Retina (tissue), 1 donor: ENCODE measurements at regions not wholly inside any gene's neighbourhood (a gene's known extent, or its start where the extent isn't known, plus 50 kb on each side); places are given as distances from the start of the nearest gene placed in this dataset.

Experiments
- DNase-seq: peaks from one replicate; pipeline ENCODE4 v3.0.0-alpha.2; 2016

DNA sequence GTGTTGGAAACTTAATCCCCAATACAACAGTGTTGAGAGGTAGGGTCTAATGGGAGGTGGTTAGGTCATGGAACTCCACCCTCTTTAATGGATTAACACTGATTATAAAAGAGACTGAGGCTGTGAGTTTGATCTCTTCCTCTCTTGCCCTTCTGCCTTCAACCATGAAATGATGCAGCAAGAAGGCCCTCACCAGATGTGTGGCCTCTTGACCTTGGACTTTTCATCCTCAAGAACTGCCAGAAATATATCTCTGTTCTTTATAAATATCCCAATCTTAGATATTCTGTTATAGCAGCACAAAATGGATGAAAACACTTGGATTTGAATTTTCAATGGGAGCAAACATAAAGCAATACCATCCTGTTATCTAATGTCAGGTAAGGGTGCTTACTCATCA is 67.6 kb downstream of the NMUR2 start:
- no peak for DNase-seq

DNA sequence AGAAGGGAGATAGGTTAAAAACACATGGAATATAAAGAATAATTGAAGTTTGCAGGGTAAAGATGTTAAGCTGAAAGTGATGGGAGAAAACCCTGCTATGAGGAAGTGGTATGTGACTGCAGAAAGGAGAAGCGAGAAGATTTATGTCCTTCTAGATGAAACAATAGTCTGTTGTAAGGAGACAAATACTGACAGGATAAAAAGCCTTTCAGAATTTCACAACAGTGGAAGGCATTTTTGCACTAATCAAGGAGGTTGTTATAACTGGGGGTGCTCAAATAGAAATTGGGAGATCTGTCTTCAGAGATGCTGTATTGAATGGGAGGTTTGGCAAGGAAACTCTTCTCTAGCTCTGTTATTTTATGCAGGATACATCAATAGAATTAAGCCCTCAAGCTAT is 69.6 kb downstream of the NMUR2 start:
- no peak for DNase-seq

DNA sequence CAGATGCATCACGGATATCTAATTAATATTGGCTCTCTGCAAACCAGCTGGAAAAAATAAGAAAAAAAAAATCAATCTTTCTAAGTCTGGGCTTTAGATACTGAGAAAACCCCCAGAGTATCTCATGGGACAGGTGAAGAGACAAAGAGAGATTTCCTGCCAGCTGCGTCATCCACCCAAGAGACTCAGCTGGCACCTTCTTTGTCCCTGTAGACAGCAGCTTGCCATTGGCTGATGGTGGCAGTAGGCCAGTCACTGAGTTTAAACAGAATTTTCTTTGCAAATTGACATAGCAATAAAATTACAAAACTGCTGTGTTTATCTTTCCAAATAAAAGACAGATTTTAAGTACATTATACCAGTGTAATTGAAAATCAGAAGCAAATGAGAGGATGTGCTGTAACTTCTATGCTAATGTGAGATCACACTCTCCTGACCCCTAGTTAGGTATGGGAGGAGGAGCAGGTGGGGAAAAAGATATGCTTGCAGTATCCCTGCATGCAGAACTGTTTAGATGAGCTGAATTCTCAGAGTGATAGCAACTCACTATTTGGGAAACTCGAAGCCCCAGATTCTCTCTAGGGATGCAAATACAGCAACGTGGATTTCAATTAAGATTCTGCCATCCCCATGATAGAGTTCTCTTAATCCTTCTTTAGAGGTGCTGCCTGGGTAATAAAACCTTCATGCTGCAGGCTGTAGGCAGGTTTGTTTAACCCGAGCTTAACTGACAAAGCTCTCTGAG is 72.2 kb downstream of the NMUR2 start:
- DNase-seq: no peak

DNA sequence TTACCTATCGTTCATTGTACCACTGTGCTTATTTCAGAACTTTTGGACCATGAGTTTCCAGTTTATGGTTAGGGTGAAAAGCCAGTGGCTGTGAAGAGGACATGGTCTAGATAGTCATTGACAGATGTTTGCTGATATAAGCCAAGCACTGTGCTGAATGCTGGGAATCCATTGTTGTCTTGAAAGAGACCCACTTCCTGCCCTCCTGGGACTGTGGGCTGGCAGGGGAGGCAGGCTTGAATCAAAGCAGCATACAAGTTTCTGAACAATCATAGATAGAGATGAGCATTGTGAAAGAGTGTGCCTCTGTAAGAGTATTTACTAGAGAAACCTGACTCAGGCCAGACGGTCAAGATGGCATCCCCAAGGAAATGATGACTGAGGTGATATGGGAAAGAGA is 73.4 kb downstream of the NMUR2 start:
- no peak for DNase-seq

DNA sequence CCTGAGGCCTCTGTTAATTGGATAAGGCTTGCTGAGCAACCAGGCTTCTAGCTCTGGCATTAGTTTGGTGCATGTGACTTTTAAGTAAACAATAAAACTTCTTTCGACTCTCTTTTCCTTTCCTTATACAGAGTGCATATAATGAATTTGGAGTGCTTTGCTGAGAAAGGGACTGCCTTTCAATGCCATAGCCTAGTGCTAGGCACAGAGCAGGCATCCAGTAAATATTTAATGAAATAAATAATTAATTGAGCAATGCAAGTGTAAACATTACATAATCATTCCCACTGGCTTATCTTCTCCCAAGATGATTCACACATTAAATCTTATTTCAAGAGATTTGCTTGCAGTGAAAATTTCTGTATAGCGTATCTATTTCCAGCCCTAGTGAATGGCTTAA is 74.1 kb downstream of the NMUR2 start:
- DNase-seq: no peak

DNA sequence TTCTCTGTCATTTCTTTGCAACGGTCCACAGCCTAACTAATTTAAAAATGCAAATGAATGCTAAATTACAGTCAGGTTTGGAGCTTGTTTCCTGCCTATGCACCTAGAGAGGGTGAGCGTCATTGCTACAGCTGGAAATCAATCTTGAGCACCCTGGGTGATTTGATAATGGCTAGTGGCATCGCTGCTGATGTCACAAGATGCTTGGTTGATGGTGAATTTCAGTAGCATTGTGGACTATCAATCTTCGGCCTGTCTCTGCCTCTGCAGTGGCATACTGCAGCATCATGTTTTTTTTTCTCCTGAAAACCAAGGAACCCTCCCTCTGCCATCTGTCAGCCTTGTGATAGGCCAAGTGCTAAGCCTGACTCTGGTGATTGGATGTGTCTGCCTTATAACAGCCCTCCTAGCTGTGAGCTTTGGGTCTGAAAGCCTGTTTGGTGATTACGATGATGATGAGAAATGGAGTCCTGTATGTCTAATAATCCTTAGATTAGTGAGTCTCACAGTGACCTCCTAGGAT is 75.3 kb downstream of the NMUR2 start:
- no peak for DNase-seq

DNA sequence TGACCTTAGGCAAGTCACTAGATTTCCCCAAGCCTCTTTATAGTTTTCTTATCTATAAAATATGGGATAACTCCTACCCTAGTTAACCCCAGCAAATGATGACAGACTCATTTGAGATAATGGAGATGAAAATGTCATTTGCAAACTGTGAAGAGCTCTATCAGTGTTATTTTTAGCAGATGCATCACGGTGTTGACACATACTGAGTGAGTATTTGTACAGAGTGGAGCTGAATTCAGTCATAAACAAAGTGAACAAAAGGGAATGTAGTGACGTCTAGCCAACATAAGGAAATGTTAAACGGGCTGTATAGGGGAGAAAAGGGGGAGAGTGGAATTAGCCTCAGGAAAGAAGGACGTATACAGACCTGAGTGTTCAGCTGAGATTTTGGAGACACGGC is 75.9 kb downstream of the NMUR2 start:
- no peak for DNase-seq

DNA sequence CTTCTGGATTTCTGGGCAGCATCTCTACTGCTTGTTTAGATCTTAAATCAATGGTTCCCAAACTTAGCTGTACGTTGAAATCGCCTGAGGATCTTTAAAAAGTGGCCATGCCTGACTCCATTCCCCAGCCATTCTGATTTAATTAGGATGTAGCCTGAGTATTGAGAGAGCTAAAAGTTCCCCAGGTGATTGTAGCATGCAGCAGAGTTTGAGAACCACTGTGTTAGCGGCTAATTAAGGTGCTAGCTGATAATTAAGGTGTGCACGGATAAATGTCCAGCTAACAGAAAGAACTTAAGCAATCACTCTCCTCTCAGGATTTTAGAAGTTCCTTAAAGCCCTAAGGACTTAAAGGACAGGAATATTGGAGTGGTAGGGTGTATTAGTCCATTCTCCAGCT is 89.1 kb downstream of the NMUR2 start:
- no peak for DNase-seq

DNA sequence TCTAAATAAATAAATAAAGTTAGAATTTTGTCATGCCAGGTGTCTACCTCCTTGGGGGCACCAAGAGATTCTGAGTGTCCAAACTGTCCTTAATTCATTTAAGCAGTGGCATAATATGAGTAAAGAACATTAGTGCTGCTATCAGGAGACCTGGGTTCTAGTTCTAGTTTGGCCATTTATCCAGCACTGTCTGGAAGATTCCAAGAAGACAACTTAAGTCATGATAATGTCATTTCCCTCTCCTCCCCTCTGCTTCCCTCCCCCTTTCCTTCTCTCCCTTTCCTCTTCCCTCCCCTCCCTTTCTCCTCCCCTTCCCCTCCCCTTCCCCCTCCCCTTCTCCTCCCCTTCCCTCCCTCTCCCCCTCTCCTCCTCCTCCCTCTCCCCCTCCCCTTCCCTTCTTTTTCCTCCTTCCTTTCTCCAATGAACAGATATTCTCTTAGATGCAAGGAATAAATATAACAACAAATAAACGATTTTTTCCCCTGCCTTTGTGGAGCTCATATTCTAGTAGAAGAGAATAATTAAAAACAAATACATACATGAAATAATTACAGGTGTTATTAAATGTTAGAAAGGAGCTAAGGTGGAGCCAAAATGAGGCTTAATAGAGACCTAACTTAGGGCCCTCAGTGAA is 90.8 kb downstream of the NMUR2 start:
- no peak for DNase-seq

DNA sequence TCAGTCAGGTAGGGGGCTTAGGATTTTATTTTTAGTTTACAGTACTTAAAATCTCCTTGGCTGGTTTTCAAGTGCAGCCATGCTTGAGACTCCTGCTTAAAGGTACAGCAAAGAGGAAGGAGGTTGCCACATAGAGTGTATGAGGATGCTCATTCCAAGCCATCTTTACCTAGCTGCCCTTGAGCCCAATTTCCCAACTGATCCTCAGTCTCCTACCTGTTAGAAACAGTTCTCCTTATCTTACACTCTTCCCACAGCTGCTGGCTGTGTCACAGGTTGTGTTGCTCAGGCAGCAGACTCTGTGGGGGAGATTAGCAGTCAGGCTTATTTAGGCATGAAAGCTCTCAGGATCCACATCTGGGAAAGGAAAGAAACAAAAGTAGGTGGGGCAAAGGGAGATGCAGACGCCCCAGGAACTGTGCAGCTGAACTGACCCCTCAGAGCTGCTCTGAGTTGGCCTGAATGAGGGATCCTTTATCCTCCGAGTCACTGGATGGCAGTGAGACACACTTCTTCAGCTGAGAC is 95.1 kb downstream of the NMUR2 start:
- no peak for DNase-seq

DNA sequence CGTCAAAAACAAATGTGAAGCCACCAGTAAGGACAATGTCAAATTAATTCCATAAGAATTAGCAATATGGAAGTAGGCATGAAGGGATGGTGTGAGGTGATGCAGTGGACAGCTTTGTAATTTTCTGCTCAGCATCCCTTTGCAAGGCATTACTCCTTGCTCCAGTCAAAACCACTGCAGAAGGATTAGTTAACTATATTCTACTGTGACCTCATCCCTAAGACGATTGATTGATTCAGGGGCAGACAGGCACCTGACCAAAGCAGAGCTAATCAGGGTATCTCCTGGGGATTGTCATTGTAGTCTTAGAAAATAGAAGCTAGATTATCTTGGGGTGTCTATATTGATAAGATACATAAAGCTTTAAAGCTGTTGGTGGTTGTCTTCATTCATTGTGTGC is 98.7 kb downstream of the NMUR2 start:
- DNase-seq: no peak

DNA sequence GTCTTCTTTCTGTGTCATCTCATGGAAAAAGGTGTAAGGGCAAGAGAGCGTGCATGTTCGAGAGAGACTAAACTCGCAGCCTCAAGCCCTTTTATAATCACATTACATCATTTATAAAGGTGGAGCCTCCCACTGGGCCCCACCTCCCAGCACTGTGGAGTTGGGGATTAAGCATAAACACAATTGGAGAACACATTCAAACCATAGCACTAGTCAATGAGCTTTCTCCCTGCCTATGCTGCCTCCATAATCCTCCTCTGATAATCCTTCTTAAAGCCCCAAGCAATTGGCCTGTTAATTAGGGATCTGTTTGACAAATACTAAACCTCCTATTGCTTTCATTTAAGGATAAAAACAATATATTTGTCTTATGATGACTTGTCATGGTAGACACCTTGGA is 99.6 kb downstream of the NMUR2 start:
- no peak for DNase-seq

DNA sequence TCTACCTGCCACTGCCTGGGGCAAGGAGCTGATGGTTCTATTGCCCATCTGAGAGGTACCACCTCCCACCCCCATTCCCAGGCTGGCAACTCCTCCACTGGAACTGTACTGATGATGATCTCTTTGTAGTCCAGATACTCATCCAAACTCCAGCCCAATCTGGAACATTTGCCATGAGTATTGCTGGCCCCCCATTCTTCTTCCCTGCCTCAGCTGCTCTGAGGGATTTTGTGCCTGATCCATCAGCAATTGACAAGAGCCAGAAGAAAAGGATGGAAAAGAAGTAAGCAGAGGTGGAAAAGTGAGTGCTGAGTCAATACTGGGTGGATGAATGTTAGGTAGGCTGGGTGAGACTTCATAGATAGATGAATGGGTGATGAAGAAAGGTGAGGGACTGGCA is 101.2 kb downstream of the NMUR2 start:
- DNase-seq: no peak

DNA sequence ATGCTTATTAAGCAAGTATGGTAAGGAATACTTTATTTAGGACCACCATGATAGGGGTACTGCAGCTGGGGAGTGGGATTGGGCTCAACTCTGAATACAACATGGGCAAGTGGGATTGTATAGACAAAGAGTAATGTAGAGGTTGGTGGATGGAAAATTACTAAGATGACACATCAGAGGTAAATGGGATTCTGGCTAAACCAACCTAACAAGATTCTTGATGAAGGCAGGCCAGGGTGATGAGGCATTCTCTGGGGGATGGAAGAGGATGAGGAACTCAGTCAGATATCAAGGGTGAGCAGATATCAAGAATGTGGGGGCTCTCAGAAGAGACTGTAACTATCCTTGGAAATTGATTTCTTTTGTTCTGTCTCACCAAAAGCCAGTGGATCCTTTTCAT is 107.2 kb downstream of the NMUR2 start:
- DNase-seq: no peak

DNA sequence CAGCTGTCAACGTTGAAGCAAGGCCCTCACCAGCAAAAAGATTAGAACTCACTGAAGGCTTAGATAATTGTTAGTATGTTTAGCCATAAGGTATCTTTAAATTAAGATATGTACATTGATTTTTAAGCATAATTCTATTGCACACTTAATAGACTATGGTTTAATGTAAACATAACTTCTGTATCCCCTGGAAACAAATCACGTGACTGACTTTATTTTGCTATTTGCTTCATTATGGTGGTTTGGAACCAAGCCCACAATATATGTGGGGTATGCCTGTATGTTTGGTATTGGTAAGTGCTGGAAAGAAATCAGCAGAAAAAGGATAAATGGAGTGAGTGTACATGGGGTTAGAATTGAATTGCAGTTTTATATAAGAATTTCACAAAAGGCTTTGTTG is 111.9 kb downstream of the NMUR2 start:
- no peak for DNase-seq

DNA sequence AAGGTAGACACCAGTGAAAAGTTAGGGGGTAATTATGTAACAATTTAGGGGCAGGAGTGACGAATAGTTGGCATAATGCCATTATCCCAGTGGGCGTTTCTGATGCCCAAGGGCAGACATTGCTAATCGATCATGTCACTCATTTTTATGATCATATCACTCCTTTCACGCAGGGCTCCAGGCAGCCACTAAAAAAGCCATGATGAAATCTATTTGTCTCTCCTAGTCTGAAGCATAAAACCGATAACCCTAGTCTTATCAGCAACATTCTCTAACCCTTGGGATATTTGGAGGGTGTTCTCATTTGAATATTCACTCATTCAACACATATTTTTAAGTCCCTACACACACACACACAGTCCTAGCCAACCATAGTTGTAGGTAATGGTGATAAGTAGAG is 114.9 kb downstream of the NMUR2 start:
- no peak for DNase-seq

DNA sequence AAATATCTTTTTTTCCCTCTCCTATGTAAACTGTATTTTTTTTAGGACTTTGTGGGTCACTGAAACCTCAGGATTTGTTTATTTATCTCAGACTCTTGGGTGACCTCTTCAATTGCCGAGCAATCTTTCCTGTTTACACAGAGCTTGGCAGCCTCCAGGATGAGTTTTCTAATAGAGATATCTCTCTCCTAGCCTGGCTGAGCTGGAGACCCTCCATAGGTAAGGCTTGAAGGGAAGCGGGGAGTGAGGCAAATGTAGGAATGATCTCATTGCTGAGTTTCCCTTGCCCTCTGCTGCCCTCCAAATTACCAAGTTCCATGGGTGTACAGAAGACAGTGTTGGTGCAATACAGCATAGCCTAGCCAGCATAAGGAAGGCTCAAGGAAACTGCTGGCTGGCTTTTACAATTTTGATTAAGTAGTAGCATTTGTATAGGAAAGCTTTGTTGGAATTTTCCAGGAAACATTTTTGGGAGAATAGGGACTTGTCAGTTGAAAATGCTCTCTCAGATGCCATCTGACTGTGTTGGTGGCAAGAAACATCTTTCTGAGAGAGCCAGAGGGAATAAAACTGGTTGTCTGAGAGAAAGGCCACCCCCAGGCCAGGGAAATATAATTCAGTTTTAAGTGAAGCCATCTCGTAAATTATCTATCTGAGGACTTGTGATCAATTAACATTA is 116.0 kb downstream of the NMUR2 start:
- no peak for DNase-seq

DNA sequence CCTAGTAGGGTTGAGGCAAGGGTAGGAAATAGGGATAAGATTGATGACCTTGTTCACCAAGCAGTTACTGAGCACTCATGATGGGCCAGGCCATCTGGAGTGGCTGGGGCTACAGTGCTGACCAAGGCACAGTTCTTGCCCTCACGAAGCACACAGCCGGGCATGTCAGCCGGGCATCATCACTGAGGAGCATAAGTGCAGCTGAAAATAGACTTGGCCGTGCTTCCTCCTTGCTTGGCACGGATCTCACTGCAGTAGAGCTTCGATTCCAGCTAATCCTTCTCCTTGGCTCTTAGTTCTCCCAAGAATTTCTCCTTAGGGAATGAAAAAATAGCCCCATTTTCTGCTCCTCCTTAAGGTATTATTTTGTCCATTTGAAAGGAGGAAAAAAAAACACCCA is 116.6 kb downstream of the NMUR2 start:
- no peak for DNase-seq

DNA sequence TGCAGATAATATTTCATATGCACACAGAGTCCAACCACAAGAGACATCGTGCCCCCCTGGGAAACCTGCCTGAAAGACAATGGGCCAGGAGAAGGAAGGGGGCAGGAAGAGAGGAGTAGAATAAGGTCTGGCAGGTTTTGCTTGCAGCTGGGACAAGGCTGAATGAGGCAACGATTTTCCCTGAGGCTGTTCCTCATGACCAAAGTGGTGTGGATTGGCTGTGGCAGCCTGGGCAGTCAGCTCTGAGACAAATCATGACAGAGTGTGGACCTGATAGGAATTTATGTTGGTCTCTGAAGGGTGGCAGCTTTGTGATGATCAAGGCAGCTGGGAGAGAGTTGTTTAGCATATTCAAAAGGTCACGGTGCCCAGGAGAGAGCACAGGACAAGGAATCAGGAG is 119.3 kb downstream of the NMUR2 start:
- no peak for DNase-seq

DNA sequence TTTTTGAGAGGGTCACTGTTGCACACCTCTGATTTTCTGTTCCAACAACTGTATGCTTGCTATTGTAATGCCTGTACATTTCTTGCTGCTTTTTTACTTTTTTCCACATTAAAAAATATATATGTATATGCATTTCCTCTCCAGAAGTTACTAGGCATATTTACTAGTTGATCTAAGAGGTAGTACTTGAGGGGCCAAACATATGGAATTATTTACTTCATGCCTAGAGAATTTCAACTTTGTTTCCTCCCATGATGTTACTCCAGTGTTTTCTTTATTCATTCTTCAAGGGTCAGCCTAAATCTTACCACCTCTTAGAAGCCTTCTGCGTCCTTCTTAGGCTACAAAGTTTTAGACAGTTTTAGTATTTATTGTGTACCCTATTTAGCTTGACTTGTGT is 122.7 kb downstream of the NMUR2 start:
- no peak for DNase-seq

DNA sequence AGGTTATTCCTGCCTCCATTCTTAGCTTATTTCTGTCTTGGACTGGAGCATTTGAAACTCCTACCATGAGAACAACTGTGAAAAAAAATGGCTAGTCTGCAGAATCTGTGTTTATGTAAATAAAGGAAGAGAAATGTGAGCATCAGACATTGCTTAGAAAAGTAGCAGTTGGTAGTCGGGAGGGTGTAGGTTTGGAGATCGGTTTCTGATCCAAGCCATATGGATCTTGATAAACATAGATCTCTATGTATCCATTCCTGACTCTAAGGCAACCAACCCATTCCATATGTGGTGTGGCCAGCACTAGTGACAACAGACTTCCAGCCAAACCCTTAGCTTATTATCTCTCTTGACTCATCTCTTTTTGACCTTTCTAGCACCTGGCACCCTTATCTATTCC is 127.1 kb downstream of the NMUR2 start:
- no peak for DNase-seq

DNA sequence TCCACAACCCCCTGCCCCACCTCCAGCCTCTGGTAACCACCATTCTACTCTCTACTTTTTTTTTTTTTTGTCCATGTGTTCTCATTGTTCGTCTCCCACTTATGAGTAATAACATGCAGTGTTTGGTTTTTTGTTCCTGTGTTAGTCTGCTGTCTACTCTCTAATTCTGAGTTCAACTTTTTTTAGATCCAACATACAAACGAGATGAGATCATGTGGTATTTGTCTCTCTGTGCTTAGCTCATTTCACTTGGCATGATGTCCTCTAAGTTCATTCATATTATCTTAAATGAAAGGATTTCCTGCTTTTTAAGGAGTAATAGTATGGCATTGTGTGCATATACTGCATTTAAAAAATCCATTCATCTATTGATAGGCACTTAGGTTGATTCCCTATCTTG is 130.9 kb downstream of the NMUR2 start:
- no peak for DNase-seq

DNA sequence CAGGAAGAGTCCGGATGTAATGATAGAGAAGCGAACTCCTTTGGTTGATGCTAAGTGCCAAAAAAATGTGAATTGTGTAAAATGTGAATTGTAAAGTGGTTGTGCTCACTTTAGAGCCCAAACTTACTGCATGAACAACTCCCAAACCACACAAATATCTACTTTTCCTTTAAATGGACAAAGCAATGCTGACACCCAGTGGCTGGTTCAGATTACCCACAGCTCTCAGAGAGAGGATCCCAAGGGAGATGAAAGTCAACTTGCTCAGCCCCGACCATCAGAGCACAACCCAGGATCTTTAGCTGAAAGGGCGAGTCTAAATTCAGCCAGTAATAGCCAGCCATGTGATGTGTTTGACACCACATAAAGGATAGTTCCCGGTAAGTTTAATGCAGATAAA is 133.7 kb downstream of the NMUR2 start:
- peak; percentile 3 for DNase-seq

DNA sequence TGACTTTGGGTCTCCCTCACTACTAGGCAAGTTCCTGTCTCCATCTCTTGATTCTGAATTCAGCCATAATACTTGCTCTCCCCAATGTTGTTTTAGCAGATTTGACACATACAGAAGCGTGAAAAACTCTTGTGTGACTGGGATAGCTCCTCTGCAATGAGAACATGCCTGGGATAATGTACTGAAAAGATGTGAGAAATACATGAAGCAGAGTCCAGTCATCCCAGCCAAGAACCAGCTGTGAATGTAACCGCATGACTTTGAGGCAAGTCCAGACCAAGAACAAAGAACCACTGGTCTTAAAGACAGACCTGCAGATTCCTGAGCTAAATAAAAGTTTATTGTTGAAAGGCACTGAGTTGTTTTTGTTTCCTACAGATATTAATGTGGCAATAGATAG is 135.0 kb downstream of the NMUR2 start:
- DNase-seq: no peak
